ENCODE measurements at regions not wholly inside any gene's neighbourhood (a gene's known extent, or its start where the extent isn't known, plus 50 kb on each side); places are given as distances from the start of the nearest gene placed in this dataset.

- DNase-seq (ENCODE audit: low read depth) = no peak
- TF ChIP-seq, protein P1, sequence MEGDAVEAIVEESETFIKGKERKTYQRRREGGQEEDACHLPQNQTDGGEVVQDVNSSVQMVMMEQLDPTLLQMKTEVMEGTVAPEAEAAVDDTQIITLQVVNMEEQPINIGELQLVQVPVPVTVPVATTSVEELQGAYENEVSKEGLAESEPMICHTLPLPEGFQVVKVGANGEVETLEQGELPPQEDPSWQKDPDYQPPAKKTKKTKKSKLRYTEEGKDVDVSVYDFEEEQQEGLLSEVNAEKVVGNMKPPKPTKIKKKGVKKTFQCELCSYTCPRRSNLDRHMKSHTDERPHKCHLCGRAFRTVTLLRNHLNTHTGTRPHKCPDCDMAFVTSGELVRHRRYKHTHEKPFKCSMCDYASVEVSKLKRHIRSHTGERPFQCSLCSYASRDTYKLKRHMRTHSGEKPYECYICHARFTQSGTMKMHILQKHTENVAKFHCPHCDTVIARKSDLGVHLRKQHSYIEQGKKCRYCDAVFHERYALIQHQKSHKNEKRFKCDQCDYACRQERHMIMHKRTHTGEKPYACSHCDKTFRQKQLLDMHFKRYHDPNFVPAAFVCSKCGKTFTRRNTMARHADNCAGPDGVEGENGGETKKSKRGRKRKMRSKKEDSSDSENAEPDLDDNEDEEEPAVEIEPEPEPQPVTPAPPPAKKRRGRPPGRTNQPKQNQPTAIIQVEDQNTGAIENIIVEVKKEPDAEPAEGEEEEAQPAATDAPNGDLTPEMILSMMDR (conservative IDR thresholded peaks at IDR 0.05; ENCODE audit: low read length) = no peak
- no peak overlapping the region for H3K4me3 ChIP-seq (ENCODE audit: low read length)
Observed at GRCh38 chr9:38342532-38342931, 50.0 kb upstream of the ALDH1B1 start.

- DNase-seq (ENCODE audit: low read depth) = peak; percentile 58
- no peak overlapping the region for H3K4me3 ChIP-seq (ENCODE audit: low read length)
- TF ChIP-seq, protein P1 (conservative IDR thresholded peaks at IDR 0.05; ENCODE audit: low read length) = no peak
Observed at GRCh38 chr9:38342096-38342495, 50.4 kb upstream of the ALDH1B1 start.

DNA sequence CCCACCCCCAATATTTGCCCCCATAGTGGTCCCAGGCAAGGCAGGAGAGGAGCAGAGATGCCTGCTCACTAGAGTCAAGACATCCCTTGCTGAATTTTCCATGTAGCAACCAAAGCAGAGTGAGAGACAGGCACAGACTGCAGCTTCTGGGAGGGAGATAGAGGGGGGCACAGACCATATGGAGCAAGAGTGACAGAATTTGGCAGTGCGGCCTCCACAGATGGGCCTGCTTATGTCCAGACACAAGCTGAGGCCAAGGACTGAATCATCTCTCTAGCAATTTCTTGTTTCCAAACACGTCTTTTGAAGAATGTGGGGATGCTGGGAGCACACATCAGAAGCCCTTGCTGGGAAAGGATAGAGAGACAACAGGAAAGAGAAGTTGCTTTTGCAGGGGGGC lies 53.0 kb upstream of the ALDH1B1 start:
- TF ChIP-seq, protein P1 (conservative IDR thresholded peaks at IDR 0.05; ENCODE audit: low read length) = no peak
- no peak overlapping the region for H3K4me3 ChIP-seq (ENCODE audit: low read length)
- peak; percentile 96 for DNase-seq (ENCODE audit: low read depth)

DNA sequence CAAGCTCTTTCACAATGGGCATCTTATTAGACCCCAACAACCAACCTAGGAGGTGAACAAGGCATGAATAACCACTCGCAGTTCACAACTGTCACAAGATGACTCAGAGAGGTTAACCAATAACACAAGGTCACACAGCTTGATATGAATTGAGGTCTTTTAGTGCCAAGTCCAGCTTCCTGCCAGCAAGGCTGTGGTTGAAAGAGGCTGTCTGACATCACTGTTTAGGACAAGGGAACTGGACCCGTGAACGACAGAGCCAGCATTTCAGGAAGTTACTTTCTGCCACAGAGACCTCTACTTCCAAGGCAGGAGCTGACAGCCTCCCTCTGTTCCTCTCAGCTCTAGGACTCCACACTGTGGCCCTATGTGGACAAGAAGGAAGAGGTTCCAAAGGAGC lies 53.4 kb upstream of the ALDH1B1 start:
- DNase-seq (ENCODE audit: low read depth) = peak; percentile 91
- TF ChIP-seq, protein P1 (conservative IDR thresholded peaks at IDR 0.05; ENCODE audit: low read length) = no peak; the same call in 1 of the 2 replicates

DNA sequence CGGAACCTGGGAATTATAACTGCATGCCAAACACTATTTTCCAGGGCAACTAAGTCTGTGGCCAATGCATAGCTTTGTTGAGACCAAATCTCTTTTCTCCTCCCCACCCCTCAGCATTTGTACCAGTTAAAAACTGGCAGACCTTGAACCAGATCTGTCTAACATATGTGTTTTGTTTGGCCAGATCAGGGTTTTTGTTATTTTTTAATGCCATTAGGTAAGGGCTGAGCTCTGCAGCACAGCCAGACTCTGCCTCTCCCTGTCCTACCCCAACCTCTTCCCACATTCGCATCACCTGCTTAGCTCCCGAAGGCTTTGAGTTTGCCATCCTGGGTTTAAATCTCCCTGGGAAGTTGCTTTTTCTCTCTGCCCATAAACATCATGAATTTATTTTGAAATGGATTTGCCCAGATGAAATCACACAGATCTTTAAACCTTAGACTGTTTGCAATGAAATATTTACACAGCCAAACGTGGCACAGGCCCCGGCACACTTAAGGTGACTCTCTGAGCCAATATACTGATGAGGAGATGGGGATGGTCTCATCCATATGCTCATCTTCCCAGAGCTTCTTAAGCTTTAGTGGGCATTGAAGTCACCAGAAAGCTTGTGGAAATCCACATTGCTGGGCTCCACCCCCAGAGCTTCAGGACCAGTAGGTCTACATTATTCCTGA lies 54.0 kb upstream of the ALDH1B1 start:
- TF ChIP-seq, protein P1 (conservative IDR thresholded peaks at IDR 0.05; ENCODE audit: low read length) = no peak
- no peak for DNase-seq (ENCODE audit: low read depth)
- no peak overlapping the region for H3K4me3 ChIP-seq (ENCODE audit: low read length)

More for the DNA sequence above, 53.4 kb upstream of the ALDH1B1 start:
- no peak overlapping the region for H3K4me3 ChIP-seq (ENCODE audit: low read length)

DNA sequence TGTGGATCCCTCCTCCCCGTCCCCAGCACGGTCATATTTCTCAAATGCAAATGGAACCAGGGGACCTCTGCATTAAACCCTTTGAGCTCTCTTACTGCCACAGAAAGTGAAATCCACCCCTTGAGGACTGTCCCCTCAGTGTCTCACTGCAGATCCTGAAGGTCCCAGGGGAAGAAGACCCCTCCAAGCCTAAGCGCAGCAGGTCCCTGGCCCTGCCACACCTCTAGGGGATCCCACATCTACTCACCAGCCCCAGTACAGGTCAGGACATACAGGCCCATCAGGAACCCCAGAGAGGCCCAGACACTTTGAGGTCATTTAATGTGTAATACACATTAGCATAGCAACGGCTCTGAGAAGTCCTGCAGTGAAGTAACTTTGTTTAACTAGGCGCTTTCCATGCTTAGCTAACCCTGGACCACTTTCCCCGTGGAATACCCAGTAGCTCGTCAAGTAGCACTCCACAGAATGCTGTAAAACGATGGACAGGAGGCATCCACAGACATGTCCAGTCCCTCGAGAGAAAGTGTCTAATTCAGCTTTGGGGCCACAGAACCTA lies 54.7 kb upstream of the ALDH1B1 start:
- H3K4me3 ChIP-seq (ENCODE audit: low read length) = no peak overlapping the region
- DNase-seq (ENCODE audit: low read depth) = no peak
- TF ChIP-seq, protein P1 (conservative IDR thresholded peaks at IDR 0.05; ENCODE audit: low read length) = no peak

DNA sequence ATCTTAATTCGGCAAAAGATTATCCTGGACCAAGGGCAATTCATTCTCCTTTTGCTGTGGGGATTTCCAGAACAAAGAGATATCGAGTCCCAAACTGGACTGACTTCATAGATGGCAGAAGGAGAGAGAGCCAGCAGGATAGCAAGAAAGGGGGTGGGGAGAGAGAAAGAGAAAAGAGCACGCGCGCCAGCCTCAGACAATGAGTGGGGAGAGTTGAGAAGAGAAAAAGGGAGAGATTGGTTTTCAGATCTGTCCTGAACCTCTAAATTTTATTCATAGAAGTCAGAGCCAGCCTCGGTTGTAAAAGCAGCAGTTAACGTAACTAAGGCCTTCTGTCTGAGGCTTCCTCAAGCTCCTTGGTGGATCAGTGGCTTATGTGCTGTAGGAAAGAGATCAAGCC lies 55.3 kb upstream of the ALDH1B1 start:
- TF ChIP-seq, protein P1 (conservative IDR thresholded peaks at IDR 0.05; ENCODE audit: low read length) = no peak
- no peak overlapping the region for H3K4me3 ChIP-seq (ENCODE audit: low read length)
- no peak for DNase-seq (ENCODE audit: low read depth)

Data from AG10803 (cell line).